K562 (cell line): ENCODE measurements at regions not wholly inside any gene's neighbourhood (a gene's known extent, or its start where the extent isn't known, plus 50 kb on each side); places are given as distances from the start of the nearest gene placed in this dataset.

Experiments used
- ATAC-seq: fragments of 200-7000 bp; cut with Tn5 transposase; 3 replicates; pipeline ENCODE4 v1.9.1; 2020; ENCODE audit warnings: moderate library complexity
- BruUV-seq: library from RNA; stranded (reverse); fragments of 400-500 nt; replicated peaks from 2 replicates; lab custom pipeline; 2021; lab: Mats Ljungman, UMichigan
- CTCF ChIA-PET: fragments of 300-600 bp; formaldehyde crosslinking; extraction: SDS; loops from one replicate; lab custom pipeline; 2021; ENCODE audit warnings: low intra/inter-chr PET ratio; lab: Yijun Ruan, JAX
- POLR2A ChIA-PET: fragments of 300-600, 350-650 bp; sonication (Branson Sonifier 250); formaldehyde crosslinking; extraction: SDS; loops from one replicate; lab custom pipeline; 2021; ENCODE audit warnings: antibody characterized with exemption, inconsistent platforms; lab: Yijun Ruan, JAX
- DNase-seq, 4 experiments: peaks; one replicate each; pipeline versions ENCODE4 v3.0.0 to v3.0.0-alpha.2; 2011 to 2018; ENCODE audit warnings: low spot score in 3 of 4, mixed read lengths in 3 of 4; ENCODE audit errors: extremely low read depth in 1 of 4
- FAIRE-seq: peaks from 2 replicates; lab custom pipeline; 2011; peaks lifted over from hg19 to GRCh38; lab: Jason Lieb, UNC
- H2AFZ ChIP-seq: 2 replicates; pipeline ENCODE4 v1.6.0; 2011; ENCODE audit warnings: low read depth, low read length, control low read depth, inconsistent platforms
- H3K27ac ChIP-seq: fragments of 200-600 bp; 3 replicates; pipeline ENCODE4 v1.8.0; 2011; ENCODE audit warnings: low read depth, mild to moderate bottlenecking, control low read depth, inconsistent platforms, low read length, moderate library complexity, mixed read lengths; ENCODE audit errors: extremely low read depth
- H3K27me3 ChIP-seq, 2 experiments: fragments of 300-600 bp in 1 of 2; 2 replicates in 1 of 2; 3 replicates in 1 of 2; pipeline versions ENCODE4 v1.6.0 to v1.8.0; 2011; ENCODE audit warnings: inconsistent platforms in 2 of 2, low read length in 2 of 2, mild to moderate bottlenecking in 1 of 2, mixed read lengths in 1 of 2, moderate library complexity in 1 of 2; ENCODE audit not compliant: control insufficient read depth in 2 of 2, insufficient read depth in 2 of 2
- H3K36me3 ChIP-seq: fragments of 300-600 bp; 3 replicates; pipeline ENCODE4 v1.8.0; 2011; ENCODE audit warnings: mild to moderate bottlenecking, low read length, inconsistent platforms; ENCODE audit not compliant: control insufficient read depth, insufficient read depth
- H3K4me1 ChIP-seq, 2 experiments: fragments of 200-600 bp in 1 of 2; replicated peaks in 1 of 2; 2 replicates in 1 of 2; 3 replicates in 1 of 2; pipeline versions ENCODE4 v1.5.1 to v1.8.0; 2011; ENCODE audit warnings: inconsistent platforms in 2 of 2, low read length in 2 of 2, mild to moderate bottlenecking in 1 of 2, mixed read lengths in 1 of 2, moderate library complexity in 1 of 2; ENCODE audit not compliant: control insufficient read depth in 2 of 2, insufficient read depth in 2 of 2
- H3K4me2 ChIP-seq: 2 replicates; pipeline ENCODE4 v1.6.1; 2011; ENCODE audit warnings: low read length, control low read depth, inconsistent platforms, mixed read lengths; ENCODE audit not compliant: insufficient read depth
- H3K4me3 ChIP-seq: fragments of 200-600 bp; sonication (generic), shearing (Covaris generic); 2 replicates; pipeline ENCODE4 v1.5.1; 2016; ENCODE audit warnings: control low read depth, inconsistent platforms
- H3K79me2 ChIP-seq: fragments of 200-600 bp; 3 replicates; pipeline ENCODE4 v1.8.0; 2011; ENCODE audit warnings: low read length, inconsistent platforms; ENCODE audit not compliant: control insufficient read depth, insufficient read depth
- H3K9ac ChIP-seq, 2 experiments: 2 replicates each; pipeline versions ENCODE4 v1.6.0 to v1.6.1; 2011; ENCODE audit warnings: low read depth in 2 of 2, low read length in 2 of 2, control low read depth in 1 of 2, inconsistent platforms in 1 of 2, mild to moderate bottlenecking in 1 of 2, mixed read lengths in 1 of 2; ENCODE audit not compliant: insufficient read depth in 1 of 2
- H3K9me1 ChIP-seq: one replicate; pipeline ENCODE4 v1.6.0; 2011; ENCODE audit warnings: inconsistent platforms, mild to moderate bottlenecking, low read length, moderate library complexity; ENCODE audit not compliant: control insufficient read depth, insufficient read depth
- H3K9me3 ChIP-seq: replicated peaks from 2 replicates; pipeline ENCODE4 v1.5.1; 2011; ENCODE audit warnings: low read depth, low read length, inconsistent platforms; ENCODE audit not compliant: control insufficient read depth, insufficient read depth
- H4K20me1 ChIP-seq: replicated peaks from 2 replicates; pipeline ENCODE4 v1.6.1; 2011; ENCODE audit warnings: low read length, inconsistent platforms, mixed read lengths; ENCODE audit not compliant: control insufficient read depth, insufficient read depth
- KLF13 ChIP-seq: fragments of 450-650 bp; IDR thresholded peaks from 2 replicates; pipeline ENCODE4 v1.6.1; 2016; ENCODE audit warnings: missing genetic modification characterization, low read depth, mild to moderate bottlenecking, missing compliant biosample characterization, moderate library complexity, borderline replicate concordance
- MAFK ChIP-seq: IDR thresholded peaks from 2 replicates; pipeline ENCODE4 v1.6.1; 2011; ENCODE audit warnings: low read length, improper control_type of control experiment
- MYBL2 ChIP-seq, 2 experiments: fragments of 450-650 bp in 1 of 2; sonication (generic) in 1 of 2; formaldehyde crosslinking in 1 of 2; IDR thresholded peaks; 2 replicates each; pipeline versions ENCODE4 v1.6.1 to v1.8.1; 2017 to 2022; ENCODE audit warnings: borderline replicate concordance in 1 of 2, inconsistent platforms in 1 of 2, low read depth in 1 of 2, mild to moderate bottlenecking in 1 of 2, missing genetic modification reagents in 1 of 2, moderate library complexity in 1 of 2
- PRMT5 ChIP-seq: sonication (generic); formaldehyde crosslinking; IDR thresholded peaks from 2 replicates; pipeline ENCODE4 v1.5.0; 2020; ENCODE audit warnings: missing genetic modification reagents
- SREBF1 ChIP-seq: fragments of 150-350 bp; IDR thresholded peaks from 2 replicates; pipeline ENCODE4 v1.6.1; 2014; ENCODE audit warnings: antibody characterized with exemption, low read depth, low read length, borderline replicate concordance
- SRSF3 ChIP-seq: fragments of 200-400 bp; formaldehyde crosslinking; IDR thresholded peaks from 2 replicates; pipeline ENCODE4 v1.6.1; 2016; ENCODE audit warnings: mild to moderate bottlenecking, low read length, moderate library complexity; ENCODE audit not compliant: insufficient read depth
- U2AF1 ChIP-seq: fragments of 200-400 bp; formaldehyde crosslinking; optimal IDR thresholded peaks from 2 replicates; pipeline ENCODE3; 2017; ENCODE audit warnings: mild to moderate bottlenecking, low read depth, low read length, moderate library complexity
- ZBTB17 ChIP-seq: fragments of 450-650 bp; formaldehyde crosslinking; IDR thresholded peaks from 2 replicates; pipeline ENCODE4 v1.4.0; 2020; ENCODE audit warnings: mild to moderate bottlenecking
- ZFX ChIP-seq: sonication (generic); formaldehyde crosslinking; IDR thresholded peaks from 2 replicates; pipeline ENCODE4 v1.8.0; 2022; ENCODE audit warnings: mild to moderate bottlenecking, missing genetic modification reagents, moderate library complexity
- ZNF143 ChIP-seq: sonication (generic); formaldehyde crosslinking; IDR thresholded peaks from 2 replicates; pipeline ENCODE4 v1.9.0; 2022; ENCODE audit warnings: mild to moderate bottlenecking, missing genetic modification reagents
- ZNF77 ChIP-seq: fragments of 250-450 bp; sonication (Bioruptor Pico); IDR thresholded peaks from 2 replicates; pipeline ENCODE4 v1.5.0; 2020
- WGBS: fragments of 100-300 bp; shearing (Covaris generic); methylation state at CpG from one replicate; pipeline ENCODE4 v1.1.6; 2016; ENCODE audit warnings: low coverage, mixed read lengths; ENCODE audit not compliant: insufficient coverage; ENCODE audit errors: missing lambda C conversion rate; 5-methylcytosine and 5-hydroxymethylcytosine counted together
- in situ Hi-C: fragments of 300-500 bp; cut with MboI; formaldehyde crosslinking; loops from 4 replicates; pipeline ENCODE4 v1.15.0; 2018; ENCODE audit warnings: inconsistent platforms, mixed read lengths
- intact Hi-C: fragments of 100-400 bp; cut with micrococcal nuclease; formaldehyde crosslinking; loops from 2 replicates; pipeline ENCODE4 v1.14.2; 2022
- TF ChIP-seq, protein P1 (sequence below): fragments of 250-450 bp; sonication (Bioruptor Pico); IDR thresholded peaks from 2 replicates; pipeline ENCODE4 v1.5.0; 2021
- TF ChIP-seq, protein P2 (sequence below): fragments of 450-650 bp; IDR thresholded peaks from 2 replicates; pipeline ENCODE4 v1.6.1; 2016; ENCODE audit warnings: mild to moderate bottlenecking
- TF ChIP-seq, protein P3 (sequence below): sonication (generic); formaldehyde crosslinking; IDR thresholded peaks from 2 replicates; pipeline ENCODE4 v1.8.0; 2022; ENCODE audit warnings: missing genetic modification reagents, mild to moderate bottlenecking, moderate library complexity, borderline replicate concordance
- TF ChIP-seq, protein P4 (sequence below): fragments of 250-450 bp; sonication (Bioruptor Pico); IDR thresholded peaks from 2 replicates; pipeline ENCODE4 v1.9.0; 2021; ENCODE audit warnings: mild to moderate bottlenecking, inconsistent platforms
- TF ChIP-seq, protein P5 (sequence below): fragments of 450-650 bp; conservative IDR thresholded peaks from 2 replicates; pipeline ENCODE4 v1.6.1; 2016; ENCODE audit warnings: missing genetic modification characterization, low read depth, mild to moderate bottlenecking, missing compliant biosample characterization, moderate library complexity

DNA sequence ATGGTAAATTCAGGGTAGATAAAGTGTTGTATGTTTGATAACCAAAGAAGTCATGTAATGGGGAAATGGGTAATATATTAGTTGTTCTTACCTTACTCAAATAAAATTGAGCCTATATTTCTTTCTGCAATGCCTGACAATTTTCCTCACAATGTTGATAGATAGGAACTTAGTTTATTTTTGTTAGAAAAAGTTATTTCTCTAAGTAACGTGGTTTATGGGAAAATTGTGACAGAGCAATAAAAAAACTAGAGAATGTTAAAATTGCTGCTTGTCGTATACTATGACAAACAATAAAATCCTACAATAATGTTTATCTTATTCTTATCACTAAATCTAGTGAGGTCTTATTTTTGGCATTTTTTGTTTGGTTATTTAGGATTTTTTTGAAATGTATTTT is 534.1 kb downstream of the TMTC2 start:
- H4K20me1 ChIP-seq: no peaks in the 10 kb centered on the region
- no peak overlapping the region for H3K4me3 ChIP-seq
- no peaks in the 10 kb centered on the region for H3K9me1 ChIP-seq
- H3K27ac ChIP-seq: no peak overlapping the region
- H3K9ac ChIP-seq: no peak overlapping the region
- intact Hi-C loops (no loop called here), in situ Hi-C loops (no loop called here)
- ATAC-seq: no peak
- WGBS: 56% methylated on average over 2 of the region's 2 CpGs
- H2AFZ ChIP-seq: no peak overlapping the region
- no peaks in the 10 kb centered on the region for H3K36me3 ChIP-seq
- CTCF ChIA-PET: no interaction called here
- FAIRE-seq: no peak
- H3K79me2 ChIP-seq: no peaks in the 10 kb centered on the region
- H3K9me3 ChIP-seq: no peaks in the 10 kb centered on the region
- H3K4me1 ChIP-seq: no peaks in the 10 kb centered on the region
- BruUV-seq: no TSS peak
- no peaks in the 10 kb centered on the region for H3K27me3 ChIP-seq
- H3K4me2 ChIP-seq: no peak overlapping the region
- no peak for DNase-seq
- POLR2A ChIA-PET: no interaction called here
- TF ChIP-seq SREBF1 (no peak), MAFK (no peak), SRSF3 (no peak), MYBL2 (IDR thresholded peaks at IDR 0.05; ENCODE audit: low read depth) (no peak), MYBL2 (CRISPR knock-in tag; IDR thresholded peaks at IDR 0.05; ENCODE audit: borderline replicate concordance) (no peak), KLF13 (tag) (no peak), ZNF143 (CRISPR knock-in tag) (no peak), U2AF1 (no peak), ZNF77 (CRISPR knock-in tag) (no peak), ZBTB17 (CRISPR knock-in tag) (no peak), PRMT5 (CRISPR knock-in tag) (no peak), ZFX (CRISPR knock-in tag) (no peak)
- TF ChIP-seq, protein P1, sequence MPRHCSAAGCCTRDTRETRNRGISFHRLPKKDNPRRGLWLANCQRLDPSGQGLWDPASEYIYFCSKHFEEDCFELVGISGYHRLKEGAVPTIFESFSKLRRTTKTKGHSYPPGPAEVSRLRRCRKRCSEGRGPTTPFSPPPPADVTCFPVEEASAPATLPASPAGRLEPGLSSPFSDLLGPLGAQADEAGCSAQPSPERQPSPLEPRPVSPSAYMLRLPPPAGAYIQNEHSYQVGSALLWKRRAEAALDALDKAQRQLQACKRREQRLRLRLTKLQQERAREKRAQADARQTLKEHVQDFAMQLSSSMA (CRISPR knock-in tag): no peak
- TF ChIP-seq, protein P2, sequence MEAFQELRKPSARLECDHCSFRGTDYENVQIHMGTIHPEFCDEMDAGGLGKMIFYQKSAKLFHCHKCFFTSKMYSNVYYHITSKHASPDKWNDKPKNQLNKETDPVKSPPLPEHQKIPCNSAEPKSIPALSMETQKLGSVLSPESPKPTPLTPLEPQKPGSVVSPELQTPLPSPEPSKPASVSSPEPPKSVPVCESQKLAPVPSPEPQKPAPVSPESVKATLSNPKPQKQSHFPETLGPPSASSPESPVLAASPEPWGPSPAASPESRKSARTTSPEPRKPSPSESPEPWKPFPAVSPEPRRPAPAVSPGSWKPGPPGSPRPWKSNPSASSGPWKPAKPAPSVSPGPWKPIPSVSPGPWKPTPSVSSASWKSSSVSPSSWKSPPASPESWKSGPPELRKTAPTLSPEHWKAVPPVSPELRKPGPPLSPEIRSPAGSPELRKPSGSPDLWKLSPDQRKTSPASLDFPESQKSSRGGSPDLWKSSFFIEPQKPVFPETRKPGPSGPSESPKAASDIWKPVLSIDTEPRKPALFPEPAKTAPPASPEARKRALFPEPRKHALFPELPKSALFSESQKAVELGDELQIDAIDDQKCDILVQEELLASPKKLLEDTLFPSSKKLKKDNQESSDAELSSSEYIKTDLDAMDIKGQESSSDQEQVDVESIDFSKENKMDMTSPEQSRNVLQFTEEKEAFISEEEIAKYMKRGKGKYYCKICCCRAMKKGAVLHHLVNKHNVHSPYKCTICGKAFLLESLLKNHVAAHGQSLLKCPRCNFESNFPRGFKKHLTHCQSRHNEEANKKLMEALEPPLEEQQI: no peak
- TF ChIP-seq, protein P3, sequence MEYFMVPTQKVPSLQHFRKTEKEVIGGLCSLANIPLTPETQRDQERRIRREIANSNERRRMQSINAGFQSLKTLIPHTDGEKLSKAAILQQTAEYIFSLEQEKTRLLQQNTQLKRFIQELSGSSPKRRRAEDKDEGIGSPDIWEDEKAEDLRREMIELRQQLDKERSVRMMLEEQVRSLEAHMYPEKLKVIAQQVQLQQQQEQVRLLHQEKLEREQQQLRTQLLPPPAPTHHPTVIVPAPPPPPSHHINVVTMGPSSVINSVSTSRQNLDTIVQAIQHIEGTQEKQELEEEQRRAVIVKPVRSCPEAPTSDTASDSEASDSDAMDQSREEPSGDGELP (CRISPR knock-in tag): no peak
- TF ChIP-seq, protein P4, sequence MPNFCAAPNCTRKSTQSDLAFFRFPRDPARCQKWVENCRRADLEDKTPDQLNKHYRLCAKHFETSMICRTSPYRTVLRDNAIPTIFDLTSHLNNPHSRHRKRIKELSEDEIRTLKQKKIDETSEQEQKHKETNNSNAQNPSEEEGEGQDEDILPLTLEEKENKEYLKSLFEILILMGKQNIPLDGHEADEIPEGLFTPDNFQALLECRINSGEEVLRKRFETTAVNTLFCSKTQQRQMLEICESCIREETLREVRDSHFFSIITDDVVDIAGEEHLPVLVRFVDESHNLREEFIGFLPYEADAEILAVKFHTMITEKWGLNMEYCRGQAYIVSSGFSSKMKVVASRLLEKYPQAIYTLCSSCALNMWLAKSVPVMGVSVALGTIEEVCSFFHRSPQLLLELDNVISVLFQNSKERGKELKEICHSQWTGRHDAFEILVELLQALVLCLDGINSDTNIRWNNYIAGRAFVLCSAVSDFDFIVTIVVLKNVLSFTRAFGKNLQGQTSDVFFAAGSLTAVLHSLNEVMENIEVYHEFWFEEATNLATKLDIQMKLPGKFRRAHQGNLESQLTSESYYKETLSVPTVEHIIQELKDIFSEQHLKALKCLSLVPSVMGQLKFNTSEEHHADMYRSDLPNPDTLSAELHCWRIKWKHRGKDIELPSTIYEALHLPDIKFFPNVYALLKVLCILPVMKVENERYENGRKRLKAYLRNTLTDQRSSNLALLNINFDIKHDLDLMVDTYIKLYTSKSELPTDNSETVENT (CRISPR knock-in tag): no peak
- TF ChIP-seq, protein P5, sequence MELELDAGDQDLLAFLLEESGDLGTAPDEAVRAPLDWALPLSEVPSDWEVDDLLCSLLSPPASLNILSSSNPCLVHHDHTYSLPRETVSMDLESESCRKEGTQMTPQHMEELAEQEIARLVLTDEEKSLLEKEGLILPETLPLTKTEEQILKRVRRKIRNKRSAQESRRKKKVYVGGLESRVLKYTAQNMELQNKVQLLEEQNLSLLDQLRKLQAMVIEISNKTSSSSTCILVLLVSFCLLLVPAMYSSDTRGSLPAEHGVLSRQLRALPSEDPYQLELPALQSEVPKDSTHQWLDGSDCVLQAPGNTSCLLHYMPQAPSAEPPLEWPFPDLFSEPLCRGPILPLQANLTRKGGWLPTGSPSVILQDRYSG (tag): no peak
